WTC11 (cell line): ENCODE measurements at regions not wholly inside any gene's neighbourhood (a gene's known extent, or its start where the extent isn't known, plus 50 kb on each side); places are given as distances from the start of the nearest gene placed in this dataset.

Experiments
- ATAC-seq: fragments of 200-7000 bp; cut with Tn5 transposase; 2 replicates; pipeline ENCODE4 v1.10.0; 2021; ENCODE audit warnings: mild to moderate bottlenecking, moderate library complexity
- CTCF ChIA-PET: fragments of 300-600 bp; sonication (Branson Sonifier 250); formaldehyde crosslinking; loops from one replicate; lab custom pipeline; 2021; ENCODE audit warnings: antibody characterized with exemption; lab: Charles Lee
- POLR2A ChIA-PET: fragments of 350-600 bp; sonication (Branson Sonifier 250); formaldehyde crosslinking; loops from one replicate; lab custom pipeline; 2021; ENCODE audit warnings: antibody characterized with exemption; lab: Charles Lee
- DNase-seq: peaks from one replicate; pipeline ENCODE4 v3.0.0; 2021; ENCODE audit warnings: low spot score
- H3K27ac Mint-ChIP-seq: 2 replicates; pipeline ENCODE4 v1.8.0; 2021; ENCODE audit warnings: mixed read lengths
- H3K27me3 Mint-ChIP-seq: 2 replicates; pipeline ENCODE4 v1.8.0; 2021; ENCODE audit warnings: low read depth, mild to moderate bottlenecking, moderate library complexity, mixed read lengths
- H3K36me3 Mint-ChIP-seq: 2 replicates; pipeline ENCODE4 v1.8.0; 2021; ENCODE audit warnings: mixed read lengths
- H3K4me1 Mint-ChIP-seq: 2 replicates; pipeline ENCODE4 v1.8.0; 2022; ENCODE audit warnings: mixed read lengths
- H3K4me3 Mint-ChIP-seq: 2 replicates; pipeline ENCODE4 v1.8.0; 2021; ENCODE audit warnings: mild to moderate bottlenecking, moderate library complexity, mixed read lengths
- H3K9me3 Mint-ChIP-seq: 2 replicates; pipeline ENCODE4 v1.8.0; 2021; ENCODE audit warnings: mixed read lengths
- AFF4 ChIP-seq: sonication (generic); formaldehyde crosslinking; IDR thresholded peaks from 2 replicates; pipeline ENCODE4 v1.8.1; 2023; ENCODE audit warnings: mild to moderate bottlenecking, missing genetic modification reagents, borderline replicate concordance
- ATF6 ChIP-seq: sonication (generic); formaldehyde crosslinking; IDR thresholded peaks from 2 replicates; pipeline ENCODE4 v1.8.1; 2023; ENCODE audit warnings: mild to moderate bottlenecking, missing genetic modification reagents
- E2F1 ChIP-seq: sonication (generic); formaldehyde crosslinking; IDR thresholded peaks from 2 replicates; pipeline ENCODE4 v1.8.0; 2022; ENCODE audit warnings: mild to moderate bottlenecking, missing genetic modification reagents
- FOXP1 ChIP-seq: sonication (generic); formaldehyde crosslinking; IDR thresholded peaks from 2 replicates; pipeline ENCODE4 v1.8.0; 2022; ENCODE audit warnings: missing genetic modification reagents, mild to moderate bottlenecking, moderate library complexity, borderline replicate concordance
- GABPB1 ChIP-seq: sonication (generic); formaldehyde crosslinking; IDR thresholded peaks from 2 replicates; pipeline ENCODE4 v1.8.1; 2023; ENCODE audit warnings: mild to moderate bottlenecking, missing genetic modification reagents
- GRHL2 ChIP-seq: fragments of 250-450 bp; sonication (Bioruptor Pico); IDR thresholded peaks from 2 replicates; pipeline ENCODE4 v1.8.0; 2022; ENCODE audit warnings: mild to moderate bottlenecking, moderate library complexity; ENCODE audit not compliant: insufficient replicate concordance, severe bottlenecking
- HMGA2 ChIP-seq: fragments of 250-450 bp; sonication (Bioruptor Pico); IDR thresholded peaks from 2 replicates; pipeline ENCODE4 v1.4.0; 2021; ENCODE audit warnings: mild to moderate bottlenecking, moderate library complexity
- NFE2L1 ChIP-seq: sonication (generic); formaldehyde crosslinking; IDR thresholded peaks from 2 replicates; pipeline ENCODE4 v1.8.1; 2023; ENCODE audit warnings: missing genetic modification reagents
- RORB ChIP-seq: fragments of 250-450 bp; sonication (Bioruptor Pico); IDR thresholded peaks from 2 replicates; pipeline ENCODE4 v1.9.0; 2021; ENCODE audit warnings: mild to moderate bottlenecking
- ZMAT4 ChIP-seq: fragments of 250-450 bp; sonication (Bioruptor Pico); IDR thresholded peaks from 2 replicates; pipeline ENCODE4 v1.9.0; 2021; ENCODE audit warnings: mild to moderate bottlenecking
- ZNF281 ChIP-seq: sonication (generic); formaldehyde crosslinking; IDR thresholded peaks from 2 replicates; pipeline ENCODE4 v1.8.0; 2023; ENCODE audit warnings: mild to moderate bottlenecking, missing genetic modification reagents
- ZNF532 ChIP-seq: fragments of 250-450 bp; sonication (Bioruptor Pico); IDR thresholded peaks from 2 replicates; pipeline ENCODE4 v1.9.0; 2021; ENCODE audit warnings: mild to moderate bottlenecking, borderline replicate concordance

GRCh38 chr6:68077661-68078060, 557.4 kb upstream of the ADGRB3 start:
- CTCF ChIA-PET = interaction anchor here (1.1 kb wide), 1 partner anchor 39 kb away, joined by 3 read pairs; no protein-coding TSS in a partner anchor
- H3K27me3 Mint-ChIP-seq = no peaks in the 10 kb centered on the region

GRCh38 chr6:68071740-68072139, 563.3 kb upstream of the ADGRB3 start:
- Mint-ChIP-seq H3K27me3 (no peaks in the 10 kb centered on the region), H3K4me1 (peaks cover 75% of the 10 kb centered on the region), H3K36me3 (no peaks in the 10 kb centered on the region), H3K27ac (peak overlapping the region; percentile 58; the same call in 1 of the 2 replicates), H3K4me3 (no peak overlapping the region), H3K9me3 (no peaks in the 10 kb centered on the region)
- ChIA-PET CTCF (no interaction called here), POLR2A (no interaction called here)
- DNase-seq = no peak
- ATAC-seq = no peak
- TF ChIP-seq E2F1 (CRISPR knock-in tag) = no peak
- TF ChIP-seq NFE2L1 (CRISPR knock-in tag) = no peak
- no peak for TF ChIP-seq RORB
- no peak for TF ChIP-seq GRHL2 (CRISPR knock-in tag)
- no peak for TF ChIP-seq ZMAT4
- no peak for TF ChIP-seq ZNF532 (CRISPR knock-in tag)

More at GRCh38 chr6:68077661-68078060, 557.4 kb upstream of the ADGRB3 start:
- no peak overlapping the region for H3K4me3 Mint-ChIP-seq
- no peak overlapping the region for H3K27ac Mint-ChIP-seq
- DNase-seq (no peak), ATAC-seq (no peak)
- POLR2A ChIA-PET = no interaction called here
- H3K4me1 Mint-ChIP-seq = peaks cover 43% of the 10 kb centered on the region
- H3K9me3 Mint-ChIP-seq = peaks cover 9% of the 10 kb centered on the region
- peaks cover 5% of the 10 kb centered on the region for H3K36me3 Mint-ChIP-seq
- TF ChIP-seq FOXP1 = no peak
- TF ChIP-seq HMGA2 (CRISPR knock-in tag) = peak; percentile 97
- TF ChIP-seq GABPB1 (CRISPR knock-in tag) = no peak
- no peak for TF ChIP-seq ATF6 (CRISPR knock-in tag)
- no peak for TF ChIP-seq AFF4 (CRISPR knock-in tag)
- no peak for TF ChIP-seq ZNF281
